Breast epithelium (tissue), 3 donors: ENCODE measurements at regions not wholly inside any gene's neighbourhood (a gene's known extent, or its start where the extent isn't known, plus 50 kb on each side); places are given as distances from the start of the nearest gene placed in this dataset.

ENCODE experiments used
- CTCF ChIP-seq, 3 donors: fragments of 450-650 bp; IDR thresholded peaks; one replicate each; pipeline ENCODE4 v1.5.1; 2016 to 2017; ENCODE audit warnings: antibody characterized with exemption in 3 of 3, mild to moderate bottlenecking in 3 of 3, moderate library complexity in 3 of 3
- POLR2A ChIP-seq: fragments of 450-650 bp; IDR thresholded peaks from one replicate; pipeline ENCODE4 v1.6.1; 2016; ENCODE audit warnings: antibody characterized with exemption, mild to moderate bottlenecking, moderate library complexity
- POLR2AphosphoS5 ChIP-seq, 3 donors: sonication (generic); formaldehyde crosslinking; IDR thresholded peaks; one replicate each; pipeline ENCODE4 v1.6.1; 2017; ENCODE audit warnings: antibody characterized with exemption in 3 of 3

- no peak for TF ChIP-seq CTCF (IDR thresholded peaks at IDR 0.05)
- no peak for TF ChIP-seq POLR2A
- no peak for TF ChIP-seq POLR2AphosphoS5 (IDR thresholded peaks at IDR 0.05)
Measured at GRCh38 chr13:109678459-109678858, 107.9 kb downstream of the IRS2 start.
